HG03432 (cell line): ENCODE measurements at regions not wholly inside any gene's neighbourhood (a gene's known extent, or its start where the extent isn't known, plus 50 kb on each side); places are given as distances from the start of the nearest gene placed in this dataset.
"Not testable (repeated sequence)": the region's sequence is repeated elsewhere in the genome, so short reads cannot be mapped to it uniquely, and the experiment has no call there.

Experiments used
- ATAC-seq: cut with Tn5 transposase; IDR thresholded peaks from one replicate; pipeline ENCODE4 v1.9.1; 2021; ENCODE audit warnings: mild to moderate bottlenecking, moderate library complexity; ENCODE audit not compliant: unreplicated experiment

DNA sequence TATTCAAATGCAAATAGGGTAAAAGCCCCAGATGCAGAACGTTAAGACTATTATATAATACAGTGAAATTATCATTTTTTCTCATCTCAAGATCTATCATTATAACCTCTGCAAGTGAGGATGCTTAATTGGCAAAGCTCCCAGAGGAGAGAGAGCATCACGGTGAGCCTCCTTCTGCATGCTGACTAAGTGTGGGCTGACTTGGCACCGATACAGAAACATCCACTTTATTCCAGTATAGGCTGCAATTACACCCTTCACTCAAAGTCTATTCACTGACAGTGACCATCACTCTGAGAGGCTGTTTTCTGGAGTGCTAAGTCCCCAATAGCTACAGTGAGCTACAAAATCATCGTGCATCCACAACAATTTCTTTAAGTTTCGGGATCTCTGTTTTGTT lies 171.1 kb upstream of the NBPF9 start:
- not testable (repeated sequence) for ATAC-seq

DNA sequence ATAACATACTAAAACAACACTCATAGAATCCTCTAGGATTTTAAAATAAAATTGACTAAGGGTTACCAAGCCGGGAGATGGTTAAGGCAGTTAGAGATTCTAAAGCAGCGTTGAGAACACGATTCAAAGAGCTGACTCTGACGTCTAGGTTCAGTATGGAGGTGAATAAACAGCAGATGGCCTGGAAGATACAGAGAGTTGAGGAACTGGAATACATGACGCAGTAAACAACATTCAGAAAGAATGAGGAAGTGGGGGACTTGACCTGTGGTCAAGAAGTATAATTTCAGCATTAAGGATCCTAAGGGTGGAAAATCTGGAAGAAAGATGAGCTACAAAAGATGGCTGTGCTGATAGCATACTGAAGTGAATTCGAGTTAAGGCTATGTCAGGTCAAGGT lies 172.5 kb upstream of the NBPF9 start:
- not testable (repeated sequence) for ATAC-seq

DNA sequence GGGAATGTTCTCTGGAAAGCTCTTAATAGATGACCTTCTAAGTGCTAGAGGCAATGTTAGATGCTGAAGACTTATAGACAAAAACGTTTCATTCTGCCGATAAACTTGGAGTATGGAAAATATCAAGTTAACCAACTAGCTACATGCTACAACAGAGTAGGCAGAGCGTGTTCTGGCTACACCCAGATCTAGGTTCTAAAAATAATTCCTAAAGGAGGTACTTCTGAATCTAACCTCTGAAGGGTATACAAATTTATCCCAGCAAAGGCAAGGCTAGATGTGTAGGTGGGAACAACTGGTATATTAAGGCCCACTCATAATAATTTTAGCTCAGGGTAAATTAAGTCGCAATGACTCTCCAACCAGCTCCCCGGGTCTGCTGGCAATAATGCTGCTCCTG lies 173.1 kb upstream of the NBPF9 start:
- ATAC-seq = not testable (repeated sequence)

DNA sequence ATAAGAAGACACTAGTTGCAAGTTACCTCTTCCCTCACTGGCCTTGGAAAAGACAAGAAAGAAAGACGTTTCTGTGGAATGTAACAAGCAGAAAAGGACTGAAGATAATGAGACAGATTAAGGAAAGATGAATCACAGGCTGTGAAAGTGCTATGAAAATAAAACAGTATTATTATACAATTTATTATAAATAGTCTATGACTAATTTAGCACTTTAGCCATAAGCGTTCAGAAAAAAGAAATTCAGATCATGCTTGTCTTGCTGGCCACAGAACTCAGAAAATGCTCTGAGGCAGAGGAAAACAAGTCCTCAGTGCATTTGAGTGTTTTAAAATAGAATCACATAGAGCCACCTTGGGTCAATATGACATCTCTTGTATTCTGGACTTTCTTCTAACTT lies 174.8 kb upstream of the NBPF9 start:
- ATAC-seq = not testable (repeated sequence)

DNA sequence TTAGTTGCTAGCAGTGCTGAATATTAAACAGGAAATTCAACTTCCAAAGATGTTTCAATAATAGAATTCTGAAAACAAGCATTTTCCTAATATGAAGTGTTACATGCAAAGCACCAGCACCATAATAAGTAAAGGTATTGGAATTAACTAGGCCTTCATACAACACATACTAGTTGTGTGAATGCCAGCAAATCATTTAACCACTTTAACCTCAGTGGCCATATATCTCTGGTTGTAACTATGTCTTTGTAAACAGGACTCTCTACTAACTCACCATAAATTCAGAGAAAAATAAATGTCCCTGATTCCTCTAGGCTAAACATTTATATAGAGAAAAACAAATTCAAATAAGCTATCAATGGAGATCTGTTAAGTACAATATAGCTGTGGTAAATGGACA lies 175.7 kb upstream of the NBPF9 start:
- ATAC-seq = not testable (repeated sequence)

DNA sequence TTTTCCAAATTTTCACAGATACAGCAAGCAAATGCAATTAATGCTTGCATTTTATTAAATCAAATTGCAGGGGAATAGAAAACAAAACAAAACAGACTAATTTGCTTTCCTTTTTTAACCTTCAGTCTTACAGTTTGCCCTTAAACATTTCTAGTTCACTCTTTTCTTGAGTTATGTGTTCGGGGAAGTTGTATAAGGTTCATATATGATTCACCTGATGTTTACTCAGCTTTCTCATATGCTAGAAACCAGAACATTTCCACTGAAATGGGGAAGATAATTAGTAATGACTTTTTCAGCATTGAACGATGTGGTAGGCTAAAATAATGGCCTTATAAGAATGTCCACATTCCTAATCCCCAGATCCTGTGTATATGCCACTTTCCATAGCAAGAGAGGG lies 176.2 kb upstream of the NBPF9 start:
- ATAC-seq = not testable (repeated sequence)

DNA sequence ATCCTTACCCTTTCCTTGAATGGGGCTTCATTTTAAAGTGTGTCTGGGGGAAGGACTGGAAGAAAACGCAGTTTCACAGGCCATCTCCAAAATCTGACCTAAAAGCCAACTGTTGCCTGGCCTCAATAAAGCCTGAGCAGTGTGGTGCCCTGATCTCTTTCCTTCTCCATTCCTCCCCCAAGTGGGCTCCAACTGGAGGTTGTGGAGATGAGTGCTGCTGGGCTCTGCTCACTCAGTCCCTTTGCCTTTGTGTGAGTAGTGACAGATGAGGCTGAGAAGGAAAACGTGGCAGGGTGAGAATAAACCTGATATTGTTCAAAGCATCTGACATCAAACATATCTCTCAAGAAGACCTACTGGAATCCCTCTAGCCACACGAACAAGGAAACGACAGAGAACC lies 181.4 kb upstream of the NBPF9 start:
- ATAC-seq = not testable (repeated sequence)

DNA sequence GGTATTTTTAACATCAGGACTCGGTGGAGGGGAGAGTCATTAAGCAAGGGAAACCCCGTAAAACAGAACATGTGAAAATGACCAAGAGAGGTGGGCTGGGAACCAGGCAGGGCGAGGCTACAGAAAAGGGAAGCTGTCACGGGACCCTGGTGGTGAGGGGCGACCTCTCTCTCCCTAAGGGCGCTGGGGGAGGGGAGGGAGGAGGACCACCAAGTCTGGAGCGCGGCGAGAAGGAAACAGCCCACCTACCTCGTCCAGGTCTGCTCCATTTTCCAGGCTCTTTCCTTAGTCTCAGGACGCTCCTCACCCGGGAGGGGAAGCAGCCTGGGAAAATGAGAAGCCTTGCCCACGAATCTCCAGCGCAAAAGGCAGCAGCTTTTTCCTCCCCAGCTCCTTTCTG lies 181.9 kb upstream of the NBPF9 start:
- not testable (repeated sequence) for ATAC-seq

DNA sequence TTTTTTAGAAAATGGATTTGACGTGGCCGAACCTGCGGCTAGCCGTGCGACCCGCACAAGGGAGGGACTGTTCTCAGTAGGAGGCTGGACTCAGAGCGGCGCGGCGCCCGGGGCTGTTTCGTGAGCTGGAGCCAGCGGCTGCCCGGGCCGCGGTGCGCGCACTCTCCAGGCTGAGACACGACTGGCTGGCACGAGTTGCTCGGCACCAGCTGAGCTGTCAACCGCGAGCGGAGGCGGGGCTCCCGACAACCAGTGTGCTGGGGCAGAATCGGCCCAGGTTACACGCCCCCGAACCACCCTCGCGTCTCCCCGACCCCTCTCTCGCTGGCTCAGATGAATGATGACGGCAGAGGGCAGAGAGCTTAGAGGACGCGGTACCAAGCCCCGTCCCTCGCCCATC lies 182.3 kb upstream of the NBPF9 start:
- not testable (repeated sequence) for ATAC-seq

DNA sequence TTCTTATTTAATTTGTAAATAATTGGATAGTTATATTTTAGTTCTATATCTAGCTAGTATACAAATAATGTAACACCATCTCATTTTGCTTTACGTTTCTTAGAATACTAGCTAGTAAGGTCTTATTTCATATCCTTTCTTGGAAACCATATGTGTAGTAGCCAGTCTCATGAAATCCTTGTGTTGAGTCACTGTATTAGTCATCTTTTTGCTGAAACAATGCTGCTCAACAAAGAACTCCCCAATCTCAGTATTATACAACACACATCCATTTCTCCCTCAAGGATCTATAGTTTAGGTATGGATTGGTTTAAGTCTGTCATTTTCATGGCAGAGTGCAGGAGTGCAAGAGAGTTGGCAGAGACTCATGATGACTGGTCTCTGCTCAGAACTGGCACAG lies 185.2 kb upstream of the NBPF9 start:
- ATAC-seq = not testable (repeated sequence)

DNA sequence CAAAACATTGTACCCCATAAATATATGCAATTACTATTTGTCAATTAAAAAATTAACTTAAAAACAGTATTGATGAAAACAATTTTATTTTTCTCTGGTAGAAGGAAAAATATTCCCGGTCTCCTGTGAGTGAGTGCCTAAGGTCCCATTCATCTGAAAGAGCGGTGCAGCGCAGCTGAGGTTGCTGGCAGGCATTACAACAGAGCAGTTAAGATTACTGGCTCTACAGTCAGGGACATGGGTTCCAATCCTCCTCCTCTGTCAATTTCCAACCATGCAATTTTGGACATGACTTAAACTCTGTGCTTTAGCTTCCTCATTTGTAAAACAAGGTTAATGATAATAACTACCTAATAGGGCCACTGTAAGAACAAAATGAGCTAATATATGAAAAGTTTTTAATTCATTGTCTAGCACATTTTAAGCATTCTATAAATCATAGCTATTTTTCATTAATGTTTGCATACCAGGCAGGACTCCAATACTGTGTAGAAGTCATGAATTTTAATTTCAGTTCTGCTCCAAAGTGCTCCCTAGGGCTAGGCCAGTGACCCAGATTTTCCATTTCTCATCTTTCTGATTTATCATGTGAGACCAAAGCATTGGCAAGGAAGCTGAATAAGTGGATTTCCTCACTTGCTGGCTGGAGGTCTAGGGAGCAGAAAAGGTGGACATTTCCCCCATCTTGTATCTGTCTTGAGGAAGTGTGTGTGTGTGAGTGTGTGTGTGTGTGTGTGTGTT lies 174.2 kb upstream of the NBPF19 start:
- not testable (repeated sequence) for ATAC-seq

DNA sequence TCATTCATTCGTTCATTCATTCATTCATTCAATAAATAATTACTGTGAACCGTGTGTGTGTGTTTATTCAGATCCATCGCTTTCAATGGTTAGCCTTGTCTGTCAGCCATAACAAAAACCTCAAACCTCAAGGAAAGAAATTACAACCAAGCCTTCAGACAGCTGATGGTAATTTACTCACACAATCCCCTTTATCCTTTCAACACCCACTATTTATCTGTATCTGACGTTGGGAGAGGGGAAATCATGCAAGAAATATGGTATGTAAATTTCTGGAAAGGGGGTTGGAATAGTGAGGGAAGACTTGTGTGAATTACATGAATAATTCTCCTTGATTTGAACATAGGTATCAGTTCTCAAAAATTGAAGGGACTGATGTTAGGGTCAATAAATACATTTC lies 173.6 kb upstream of the NBPF19 start:
- not testable (repeated sequence) for ATAC-seq

DNA sequence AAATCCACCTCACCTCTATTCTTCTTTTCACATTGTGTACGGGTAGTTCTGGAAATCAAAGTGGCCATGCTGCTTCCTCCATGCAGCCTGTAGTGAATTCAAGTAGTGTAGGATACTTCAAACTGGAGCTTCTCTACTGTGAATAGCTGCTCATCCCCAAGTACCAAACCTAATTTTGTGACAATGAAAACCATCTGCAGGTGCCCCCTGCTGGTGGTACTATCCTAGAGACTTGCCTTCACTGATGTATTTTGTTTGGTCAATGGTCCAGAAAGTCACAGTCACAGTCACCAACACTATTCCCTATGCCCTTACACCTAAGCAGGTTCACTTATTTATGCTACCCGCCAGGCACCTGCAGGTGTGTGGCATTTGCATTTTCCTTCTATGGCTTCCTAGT lies 170.0 kb upstream of the NBPF19 start:
- ATAC-seq = not testable (repeated sequence)

DNA sequence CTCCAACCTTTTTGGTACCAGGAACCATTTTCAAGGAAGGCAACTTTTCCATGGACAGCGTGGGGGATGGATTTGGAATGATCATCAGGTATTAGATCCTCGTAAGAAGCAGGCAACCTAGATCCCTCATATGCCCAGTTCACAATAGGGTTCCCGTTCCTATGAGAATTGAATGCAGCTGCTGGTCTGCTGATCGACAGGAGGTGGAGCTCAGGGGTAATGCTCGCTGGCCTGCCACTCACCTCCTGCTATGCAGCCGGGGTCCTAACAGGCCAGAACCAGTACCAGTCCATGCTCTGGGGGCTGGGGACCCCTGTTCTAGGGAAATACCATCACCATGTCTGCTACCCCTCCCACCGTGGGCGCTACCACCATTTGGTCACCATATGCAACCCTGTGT lies 167.2 kb upstream of the NBPF19 start:
- not testable (repeated sequence) for ATAC-seq

DNA sequence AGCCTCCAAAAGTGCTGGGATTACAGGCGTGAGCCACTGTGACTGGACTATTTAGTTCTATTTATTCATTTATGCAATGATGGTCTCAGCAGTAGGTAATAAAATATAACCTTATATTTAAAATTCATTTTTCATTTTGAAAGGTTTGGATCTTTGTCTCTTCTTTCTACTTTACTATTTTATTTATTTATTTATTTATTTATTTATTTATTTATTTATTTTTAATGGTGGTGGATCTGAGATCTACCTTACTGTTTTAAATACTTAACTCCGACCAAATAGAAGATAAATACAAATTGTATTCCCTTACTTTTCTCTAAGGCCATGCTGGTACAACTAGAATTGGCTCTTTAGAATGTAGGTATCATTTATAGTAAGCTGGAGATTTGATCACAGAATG lies 159.9 kb upstream of the NBPF19 start:
- not testable (repeated sequence) for ATAC-seq

DNA sequence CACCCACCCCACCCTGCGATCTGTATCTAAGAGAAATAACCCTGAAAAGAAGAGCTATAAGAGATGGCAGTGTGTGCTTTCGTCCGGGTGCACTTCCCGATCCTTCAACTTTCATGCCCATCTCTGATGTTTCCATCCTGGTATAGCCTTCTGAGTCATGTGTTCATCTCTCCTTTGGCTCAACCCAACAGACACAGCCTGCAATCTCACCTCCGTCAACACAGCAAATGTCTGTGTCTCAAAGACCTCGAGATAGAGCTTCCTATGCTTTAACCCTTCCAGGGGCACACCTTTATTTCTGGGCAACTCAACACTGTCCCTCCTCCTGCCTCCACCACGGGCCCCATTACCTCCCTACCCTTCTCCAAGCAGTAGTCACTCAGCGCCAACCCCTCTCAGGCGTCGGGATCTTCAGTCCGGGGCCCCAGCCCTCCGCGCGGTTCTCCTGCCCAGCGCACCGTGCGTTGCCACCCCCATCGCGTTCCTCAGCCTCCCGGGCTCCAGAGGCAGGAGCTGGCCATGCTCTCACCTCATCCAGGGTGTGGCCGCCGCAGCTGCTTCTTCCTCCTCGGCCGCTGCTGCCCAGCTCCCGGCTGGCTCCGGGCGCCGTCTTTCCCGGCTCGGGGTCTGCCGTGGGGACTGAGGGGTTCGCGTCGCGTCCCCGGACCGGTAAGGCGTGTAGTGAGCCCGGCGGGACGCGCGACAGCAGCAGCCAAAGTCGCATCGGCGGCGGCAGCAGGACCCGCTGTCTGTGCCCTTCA lies 153.7 kb upstream of the NBPF19 start:
- ATAC-seq = not testable (repeated sequence)

DNA sequence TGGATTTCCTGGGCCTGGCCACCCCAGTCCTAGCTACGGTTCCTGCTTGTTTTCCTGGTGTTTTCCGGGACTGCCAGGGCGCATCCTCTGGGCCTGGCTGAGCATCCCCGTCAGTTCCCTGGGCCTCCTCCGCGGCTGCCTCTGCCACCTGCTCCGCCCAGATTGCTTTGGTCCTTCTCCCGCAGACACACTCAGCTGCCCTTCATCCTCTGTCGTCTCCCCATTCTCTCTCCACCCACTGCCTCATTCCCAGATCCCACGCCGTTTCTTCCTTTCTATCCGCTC lies 153.2 kb upstream of the NBPF19 start:
- not testable (repeated sequence) for ATAC-seq

DNA sequence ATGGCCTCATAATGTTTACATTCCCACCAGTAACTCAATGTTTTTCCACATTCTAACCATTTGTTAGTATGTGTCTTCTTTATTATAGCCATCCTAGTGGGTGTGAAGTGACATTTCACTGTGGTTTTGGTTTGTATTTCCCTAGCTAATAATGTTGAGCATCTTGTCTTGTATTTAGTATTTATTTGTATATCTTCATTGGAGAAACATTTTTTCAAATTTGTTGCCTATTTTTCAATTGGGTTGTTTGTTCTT lies 144.8 kb upstream of the NBPF19 start:
- ATAC-seq = not testable (repeated sequence)

DNA sequence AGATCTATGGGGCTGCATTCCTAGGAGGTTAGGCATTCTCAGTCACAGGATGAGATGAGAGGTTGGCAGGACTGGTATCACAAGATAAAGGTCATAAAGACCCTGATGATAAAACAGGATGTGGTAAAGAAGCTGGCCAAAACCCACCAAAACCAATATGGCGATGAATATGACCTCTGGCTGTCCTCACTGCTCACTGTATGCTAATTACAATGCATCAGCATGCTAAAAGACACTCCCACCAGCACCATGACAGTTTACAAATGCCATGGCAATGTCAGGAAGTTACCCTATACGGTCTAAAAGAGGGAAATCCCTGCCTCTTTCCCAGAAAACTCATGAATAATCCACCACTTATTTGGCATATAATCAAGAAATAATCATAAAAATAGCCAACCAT lies 138.8 kb upstream of the NBPF19 start:
- ATAC-seq = not testable (repeated sequence)

DNA sequence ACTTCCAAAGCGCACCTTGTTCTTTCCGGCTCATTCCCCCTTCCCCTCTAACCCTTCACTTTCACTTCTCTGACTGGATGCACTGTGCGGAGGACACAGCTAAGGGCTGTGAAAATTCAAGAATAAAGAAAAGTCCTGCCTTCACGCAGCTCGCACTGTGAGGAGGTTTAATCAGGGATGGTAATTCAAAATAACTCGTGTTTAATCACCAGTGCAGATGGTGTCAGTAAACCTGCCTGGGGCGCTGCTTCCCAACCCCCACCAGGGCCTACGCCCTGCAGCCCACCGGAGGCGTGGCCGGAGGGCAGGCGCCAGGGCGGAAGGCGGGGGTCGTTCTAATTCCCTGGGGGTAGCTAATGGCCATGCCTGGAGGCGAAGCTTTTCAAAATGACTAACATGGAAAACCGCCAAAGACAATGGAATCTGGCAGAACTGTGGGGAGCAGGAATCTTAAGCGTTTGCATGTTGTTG lies 136.6 kb upstream of the NBPF19 start:
- ATAC-seq = not testable (repeated sequence)

DNA sequence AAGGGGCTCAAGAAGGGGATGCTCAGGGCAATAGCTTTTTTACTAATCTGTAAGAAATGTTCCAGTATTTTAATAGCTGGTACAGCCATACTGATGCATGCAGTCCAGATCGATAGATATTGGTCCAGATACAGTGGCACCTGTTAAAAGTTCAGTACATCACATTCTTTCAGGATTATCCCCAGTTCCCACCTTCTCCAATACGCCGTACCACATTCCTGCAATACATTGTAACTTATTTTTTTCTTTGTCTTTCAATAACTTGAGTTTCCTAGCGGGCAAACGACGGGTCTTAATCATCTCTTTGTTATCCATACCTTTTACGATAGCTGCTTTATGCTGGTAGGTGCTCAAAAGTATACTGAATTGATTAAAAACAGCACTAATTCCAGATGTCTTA lies 136.1 kb upstream of the NBPF19 start:
- ATAC-seq = not testable (repeated sequence)

DNA sequence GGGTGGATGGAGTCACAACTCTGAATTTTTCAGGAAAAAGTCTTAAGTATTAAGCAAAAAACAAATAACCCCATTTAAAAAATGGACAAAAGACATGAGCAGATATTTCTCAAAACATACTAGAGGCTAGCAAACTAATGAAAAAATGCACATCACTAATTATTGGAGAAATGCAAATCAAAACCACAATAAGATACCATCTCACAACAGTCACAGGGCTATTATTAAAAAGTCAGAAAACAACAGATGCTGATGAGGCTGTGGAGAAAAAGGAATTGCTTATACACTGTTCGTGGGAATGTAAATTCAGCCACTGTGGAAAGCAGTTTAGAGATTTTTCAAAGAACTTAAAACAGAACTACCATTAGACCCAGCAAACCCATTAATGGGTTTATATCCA lies 125.4 kb upstream of the NBPF19 start:
- ATAC-seq = not testable (repeated sequence)

DNA sequence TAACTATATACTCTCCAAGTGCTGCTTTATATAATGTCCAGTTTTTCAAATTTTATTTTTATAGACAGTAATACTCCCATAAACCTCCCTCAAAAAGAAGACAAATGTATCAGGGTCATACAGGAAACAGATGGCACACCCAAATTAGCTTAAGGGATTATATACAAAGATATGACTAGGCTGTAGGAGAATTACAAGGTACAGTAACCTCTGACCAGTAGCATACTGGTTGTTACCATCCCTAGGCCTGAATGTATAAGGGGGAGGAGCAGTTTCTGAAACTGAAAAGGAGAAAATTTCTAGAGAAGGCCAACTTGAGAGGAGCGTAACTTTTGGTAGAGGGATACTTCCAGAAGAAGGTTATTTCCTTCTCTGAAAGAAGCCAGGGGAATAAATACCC lies 122.6 kb upstream of the NBPF19 start:
- ATAC-seq = not testable (repeated sequence)
